NCI-H146 (cell line): ENCODE measurements at regions not wholly inside any gene's neighbourhood (a gene's known extent, or its start where the extent isn't known, plus 50 kb on each side); places are given as distances from the start of the nearest gene placed in this dataset.

Source experiments
- DNase-seq: peaks from one replicate; lab custom pipeline; 2025; lab: John Stamatoyannopoulos, UW

DNA sequence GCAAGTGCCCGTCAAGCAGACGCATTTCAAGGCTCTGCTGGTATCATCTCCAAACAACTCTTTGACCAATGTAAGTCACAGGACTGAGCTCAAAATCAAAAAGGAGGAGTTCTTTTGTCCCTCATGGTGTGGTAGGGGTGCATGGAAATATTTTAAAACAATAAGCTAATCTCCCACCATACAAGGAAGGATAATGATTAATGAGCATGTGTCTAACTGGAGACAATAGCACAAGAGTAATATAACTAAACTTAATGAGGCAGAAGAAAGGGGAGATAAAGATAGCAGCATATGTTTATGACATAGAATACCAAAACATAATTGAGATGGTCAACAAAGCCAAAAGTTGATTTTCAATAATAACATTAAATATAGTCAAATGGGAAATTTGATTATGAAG lies 668.0 kb upstream of the ZP4 start:
- no peak for DNase-seq

DNA sequence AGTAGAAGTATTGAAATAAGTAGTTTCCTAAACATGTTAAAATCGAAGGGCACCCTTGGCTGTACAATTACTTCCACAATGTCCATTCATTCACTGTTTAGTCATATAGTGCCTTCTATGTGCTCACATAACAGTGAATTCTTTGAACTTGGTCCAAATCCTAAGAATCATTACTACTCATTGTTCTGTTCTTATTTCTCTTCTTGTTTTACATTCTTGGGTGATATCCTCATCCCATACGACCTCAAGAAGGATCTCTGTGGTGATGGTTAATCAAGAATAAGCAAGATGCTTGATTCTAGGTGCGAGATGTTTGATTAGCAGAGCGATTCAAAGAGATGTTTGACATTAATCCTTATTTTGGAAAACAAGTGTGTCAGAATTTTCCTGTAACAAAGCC lies 667.4 kb upstream of the ZP4 start:
- DNase-seq, result no peak

DNA sequence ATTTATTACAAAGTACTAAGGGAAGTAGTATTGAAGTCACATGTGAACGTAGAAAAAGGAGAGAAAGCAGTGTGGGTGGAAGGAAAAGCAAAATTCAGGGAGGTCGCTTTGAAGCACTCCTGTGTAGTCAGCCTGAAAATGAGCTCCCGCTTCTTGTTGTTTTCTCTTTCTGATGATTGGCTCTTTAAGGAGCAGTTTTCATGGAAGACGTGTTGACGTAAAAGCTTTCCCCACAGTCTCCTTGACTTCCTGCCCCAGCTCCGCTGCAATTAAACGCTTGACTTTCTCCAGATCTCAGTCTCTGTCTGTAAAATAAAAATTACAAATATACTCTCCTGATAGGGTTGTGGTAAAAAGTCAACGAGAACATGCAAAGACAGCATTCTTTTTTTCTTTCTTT lies 661.5 kb upstream of the ZP4 start:
- no peak for DNase-seq

DNA sequence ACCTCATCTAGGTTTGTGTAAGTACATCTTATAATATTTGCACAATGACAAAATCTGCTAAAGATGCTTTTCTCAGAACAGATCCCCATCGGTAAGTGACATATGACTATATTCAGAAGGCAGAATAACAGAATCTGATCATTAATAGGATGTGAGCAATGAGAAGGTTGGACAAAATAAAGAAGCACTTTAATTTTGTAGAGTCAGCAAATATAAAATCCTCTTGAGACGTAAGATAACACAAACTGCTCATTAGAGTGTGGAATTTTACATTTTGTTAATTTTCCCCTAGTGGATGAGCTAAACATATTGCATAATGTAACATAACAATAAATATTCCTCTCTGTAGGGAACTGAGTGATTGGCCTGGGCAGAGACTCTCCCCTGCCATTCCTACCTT lies 658.4 kb upstream of the ZP4 start:
- DNase-seq, result no peak

DNA sequence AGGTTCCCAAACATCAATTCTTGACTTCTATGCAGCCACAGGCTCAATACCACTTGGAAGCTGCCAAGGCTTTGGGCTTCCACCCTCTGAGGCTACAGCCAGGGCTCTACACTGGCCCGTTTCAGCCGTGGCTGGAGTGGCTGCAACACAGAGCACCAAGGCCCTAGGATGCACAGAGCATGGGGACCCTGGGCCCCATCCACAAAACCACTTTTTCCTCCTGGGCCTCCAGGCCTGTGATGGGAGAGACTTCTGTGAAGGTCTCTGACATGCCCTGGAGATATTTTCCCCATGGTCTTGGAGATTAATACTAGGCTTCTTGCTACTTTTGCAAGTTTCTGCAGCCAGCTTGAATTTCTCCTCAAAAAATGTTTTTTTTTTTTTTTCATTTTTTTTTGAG lies 655.4 kb upstream of the ZP4 start:
- no peak for DNase-seq

DNA sequence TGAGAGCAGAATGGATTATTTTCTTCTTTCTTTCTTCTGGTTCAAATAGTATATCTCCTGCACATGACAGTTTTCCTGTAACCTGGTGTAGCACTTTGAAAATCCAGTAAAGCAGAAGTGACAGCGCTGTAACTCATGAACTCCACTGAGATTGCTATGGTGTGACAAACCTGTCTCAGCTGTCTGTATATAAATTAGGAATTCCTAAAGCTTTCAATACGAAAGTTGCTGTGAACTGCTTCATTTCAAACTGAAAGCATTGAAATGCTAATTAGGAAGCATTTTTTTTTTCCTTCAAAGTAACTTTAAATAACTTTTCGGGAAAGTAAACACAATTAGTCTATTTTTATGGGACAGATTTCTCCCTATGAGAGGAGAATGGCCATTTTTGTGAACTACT lies 646.9 kb upstream of the ZP4 start:
- DNase-seq, result no peak

DNA sequence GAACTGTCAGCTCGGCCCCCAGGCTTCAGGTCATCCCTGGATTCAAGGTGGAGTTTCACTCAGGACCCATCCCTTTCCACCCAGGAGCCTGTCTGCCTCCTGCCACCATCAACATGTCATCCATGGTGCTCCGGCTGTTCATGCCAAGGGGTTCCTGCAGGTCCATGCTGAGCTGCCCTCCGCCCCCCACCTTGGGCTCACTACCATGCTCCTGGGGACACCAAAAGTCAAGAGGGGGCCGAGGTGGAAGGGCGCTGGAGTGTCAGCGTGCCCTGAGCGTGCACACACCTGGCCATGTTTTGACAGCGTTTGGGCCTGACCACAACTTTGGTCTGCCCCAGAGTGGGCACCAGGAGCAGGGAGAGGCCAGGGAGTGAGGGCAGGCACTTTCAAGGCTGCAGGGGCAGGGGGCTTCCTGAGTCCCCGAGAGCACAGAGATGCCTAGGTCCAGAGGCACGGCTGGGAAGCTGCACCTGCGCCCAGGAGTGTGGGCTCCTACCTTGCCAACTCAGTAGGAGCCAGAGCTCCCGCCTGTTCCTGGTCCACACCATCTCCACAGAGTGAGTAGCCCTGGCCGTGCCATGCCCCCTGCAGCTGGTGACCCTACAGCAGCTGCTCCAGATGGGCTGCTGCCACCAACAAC lies 639.6 kb upstream of the ZP4 start:
- DNase-seq, result no peak

DNA sequence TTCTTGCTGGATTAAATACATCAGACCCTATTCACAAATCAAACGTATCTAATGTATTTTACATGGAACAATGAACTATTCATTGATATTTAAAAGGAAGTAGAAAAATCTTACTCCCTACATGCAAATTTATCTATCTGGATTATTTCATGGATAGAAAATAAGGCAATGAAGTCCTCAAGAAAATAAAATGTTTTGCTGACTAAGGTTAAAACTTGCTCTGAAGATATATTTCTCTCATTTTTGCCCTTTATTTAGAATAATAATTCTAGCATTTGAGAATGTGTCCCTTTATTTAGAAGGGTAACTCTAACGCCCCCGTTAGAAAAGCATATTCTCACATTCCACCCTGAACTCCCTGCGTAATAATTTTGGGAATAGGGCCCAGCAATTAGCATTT lies 627.0 kb upstream of the ZP4 start:
- no peak for DNase-seq

DNA sequence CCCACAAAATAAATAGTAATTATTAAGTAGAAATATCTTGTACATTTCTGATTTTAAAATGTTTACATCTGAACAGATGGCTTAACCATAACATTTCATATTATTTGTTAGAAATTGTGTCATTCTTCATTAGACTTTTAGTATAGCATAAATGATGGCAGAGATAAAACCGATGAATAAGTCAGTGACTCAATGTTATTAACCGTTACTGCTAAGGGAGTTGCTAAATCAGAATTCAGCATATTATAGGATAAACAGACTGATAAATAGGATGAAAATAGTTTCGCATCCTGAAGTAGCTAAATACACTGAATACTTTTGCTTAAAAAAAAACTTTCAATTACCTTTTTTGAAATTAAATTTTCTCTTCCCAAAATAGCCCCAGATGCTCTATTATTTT lies 610.6 kb upstream of the ZP4 start:
- DNase-seq, result no peak

DNA sequence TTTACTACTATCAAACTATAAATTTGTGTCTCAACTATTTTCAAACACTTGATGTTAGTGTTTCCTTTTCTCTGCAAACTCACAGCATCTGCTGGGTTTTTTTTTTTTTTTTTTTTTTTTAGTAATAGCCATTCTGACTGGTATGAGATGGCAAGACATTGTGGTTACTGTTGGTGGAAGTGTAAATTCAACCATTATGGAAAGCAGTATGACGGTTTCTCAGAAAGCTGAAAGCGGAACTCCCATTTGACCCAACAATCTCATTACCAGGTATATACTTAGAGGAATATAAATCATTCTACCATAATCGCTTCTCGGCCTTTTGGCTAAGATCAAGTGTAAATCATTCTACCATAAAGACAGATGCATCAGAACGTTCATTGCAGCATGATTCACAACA lies 608.3 kb upstream of the ZP4 start:
- no peak for DNase-seq

DNA sequence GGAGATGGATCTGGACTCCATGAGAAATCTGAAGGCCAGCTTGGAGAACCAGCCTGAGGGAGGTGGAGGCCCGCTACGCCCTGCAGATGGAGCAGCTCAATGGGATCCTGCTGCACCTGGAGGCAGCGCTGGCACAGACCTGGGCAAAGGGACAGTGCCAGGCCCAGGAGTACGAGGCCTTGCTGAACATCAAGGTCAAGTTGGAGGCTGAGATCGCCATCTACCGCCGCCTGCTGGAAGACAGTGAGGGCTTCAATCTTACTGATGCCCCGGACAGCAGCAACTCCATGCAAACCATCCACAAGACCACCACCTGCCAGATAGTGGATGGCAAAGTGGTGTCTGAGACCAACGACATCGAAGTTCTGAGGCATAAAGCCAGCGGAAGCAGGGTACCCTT lies 601.5 kb upstream of the ZP4 start:
- no peak for DNase-seq

DNA sequence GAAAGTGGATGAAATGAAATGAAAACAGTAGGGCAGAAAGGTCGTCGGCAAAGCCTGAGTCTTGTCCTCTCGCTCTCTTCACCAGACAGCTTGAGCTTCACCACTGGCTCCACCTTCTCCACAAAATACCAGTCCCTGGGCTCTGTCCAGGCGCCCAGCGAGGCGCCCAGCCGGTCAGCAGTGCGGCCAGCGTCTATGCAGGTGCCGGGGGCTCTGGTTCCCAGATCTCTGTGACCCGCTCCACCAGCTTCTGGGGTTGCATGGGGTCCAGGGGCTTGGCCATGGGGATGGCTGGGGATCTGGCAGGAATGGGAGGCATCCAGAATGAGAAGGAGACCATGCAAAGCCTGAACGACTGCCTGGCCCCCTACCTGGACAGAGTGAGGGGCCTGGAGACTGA lies 600.5 kb upstream of the ZP4 start:
- DNase-seq, result no peak

DNA sequence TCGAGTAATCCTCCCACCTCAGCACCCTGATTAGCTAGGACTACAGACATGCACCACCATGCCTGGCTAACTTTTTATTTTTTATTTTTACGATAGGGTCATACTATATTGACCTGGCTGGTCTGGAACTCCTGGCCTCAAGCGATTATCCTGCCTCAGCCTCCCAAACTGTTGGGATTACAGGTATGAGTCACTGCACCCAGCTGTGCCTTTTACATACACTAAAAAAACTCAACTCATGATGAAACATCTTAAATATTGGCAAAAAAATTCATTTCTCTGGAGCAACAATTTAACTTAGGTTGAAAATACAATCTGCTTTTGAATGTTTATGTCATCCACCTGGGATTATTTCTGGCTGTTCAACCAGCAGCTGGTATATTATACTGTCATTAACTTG lies 598.3 kb upstream of the ZP4 start:
- peak; percentile 14 for DNase-seq

DNA sequence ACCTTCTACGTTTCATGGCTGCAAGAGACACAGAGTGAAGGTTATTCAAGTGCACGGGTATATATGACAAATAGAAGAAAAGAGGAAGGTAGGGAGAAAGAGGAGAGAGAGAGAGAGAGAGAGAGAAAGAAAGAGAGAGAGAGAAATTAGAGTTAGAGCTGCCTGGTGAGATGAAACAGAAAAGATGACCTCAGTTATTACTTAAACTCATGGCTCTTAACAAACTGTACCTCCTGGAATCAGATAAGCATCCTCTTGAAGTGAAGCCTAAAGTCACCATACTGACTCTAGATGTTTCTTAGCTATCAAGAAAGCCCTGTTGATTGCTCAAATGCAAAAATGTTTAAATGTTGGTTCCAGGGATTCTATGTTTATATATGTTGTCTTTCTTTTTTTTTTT lies 597.7 kb upstream of the ZP4 start:
- DNase-seq, result no peak

DNA sequence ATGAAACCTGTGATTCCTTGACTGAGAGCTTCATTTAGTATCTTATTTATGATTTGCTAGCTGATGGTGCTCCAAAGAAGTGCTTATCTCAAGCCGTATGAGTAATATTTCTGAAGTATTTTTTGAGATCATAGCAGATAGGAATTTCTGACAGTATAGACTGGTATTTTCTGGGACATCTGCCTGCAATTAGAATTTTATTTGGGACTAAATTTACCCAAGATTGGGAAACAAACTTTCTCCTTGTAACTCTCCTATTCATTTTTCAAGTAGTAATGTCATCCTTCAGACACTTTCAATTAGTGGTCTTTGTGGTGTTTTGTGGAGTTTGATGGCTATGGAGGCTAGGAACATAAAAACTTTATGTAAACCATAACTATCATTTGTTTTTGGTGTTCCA lies 597.2 kb upstream of the ZP4 start:
- DNase-seq, result no peak

DNA sequence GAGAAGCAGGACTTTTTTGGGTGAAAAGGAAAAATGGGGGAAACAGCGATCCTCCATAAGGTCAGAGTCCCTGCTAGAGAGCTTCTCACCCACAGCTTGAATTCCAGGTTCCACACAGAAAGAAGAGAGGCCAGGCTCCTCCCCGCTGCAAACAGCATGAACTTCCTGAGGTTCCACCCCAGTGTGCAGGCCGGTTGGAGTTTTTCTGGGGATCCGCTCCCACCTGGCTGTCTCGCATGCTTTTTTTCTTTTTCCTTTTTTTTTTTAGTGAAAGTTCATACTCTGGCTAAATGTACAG lies 595.1 kb upstream of the ZP4 start:
- peak; percentile 27 for DNase-seq

DNA sequence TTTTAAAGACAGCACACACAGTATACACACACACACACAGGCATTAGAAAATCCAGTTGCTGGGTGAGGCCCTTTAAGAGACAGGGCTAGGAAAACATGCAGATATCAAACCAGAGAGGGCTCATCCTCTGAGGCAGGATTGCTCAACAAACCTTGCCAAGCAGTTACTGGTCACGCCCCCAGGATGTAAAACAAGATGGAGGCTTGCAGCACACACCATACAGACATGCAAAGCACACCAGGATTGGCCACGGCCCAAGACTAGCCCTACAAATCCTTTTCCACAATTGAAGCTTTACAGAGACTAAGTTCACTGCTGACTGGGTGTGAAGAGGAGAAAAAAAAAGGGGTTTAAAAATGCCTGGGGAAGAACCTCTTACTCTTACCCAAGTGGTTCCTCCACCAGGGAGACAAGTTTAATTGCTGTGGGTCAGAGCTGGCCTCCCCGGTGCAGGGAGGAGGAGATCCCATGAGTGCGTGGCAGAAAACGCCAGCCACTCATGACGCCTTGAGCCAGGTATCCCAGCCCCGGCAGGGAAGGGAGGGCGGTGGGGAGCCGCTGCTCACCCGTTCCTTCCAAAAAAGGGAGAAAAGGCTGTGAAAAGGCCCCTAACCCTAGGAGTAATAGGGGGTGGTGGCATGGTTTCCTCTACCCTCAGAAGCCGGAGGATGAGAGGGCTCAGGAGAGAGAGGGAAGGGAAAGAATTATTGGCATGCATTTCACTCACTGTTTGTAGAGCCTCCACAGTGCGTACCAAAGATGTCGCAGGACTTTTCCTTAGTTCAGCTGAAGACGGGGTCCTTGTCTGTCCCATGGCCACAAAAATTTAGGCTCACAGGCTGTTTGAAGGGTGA lies 594.6 kb upstream of the ZP4 start:
- peak; percentile 74 for DNase-seq

DNA sequence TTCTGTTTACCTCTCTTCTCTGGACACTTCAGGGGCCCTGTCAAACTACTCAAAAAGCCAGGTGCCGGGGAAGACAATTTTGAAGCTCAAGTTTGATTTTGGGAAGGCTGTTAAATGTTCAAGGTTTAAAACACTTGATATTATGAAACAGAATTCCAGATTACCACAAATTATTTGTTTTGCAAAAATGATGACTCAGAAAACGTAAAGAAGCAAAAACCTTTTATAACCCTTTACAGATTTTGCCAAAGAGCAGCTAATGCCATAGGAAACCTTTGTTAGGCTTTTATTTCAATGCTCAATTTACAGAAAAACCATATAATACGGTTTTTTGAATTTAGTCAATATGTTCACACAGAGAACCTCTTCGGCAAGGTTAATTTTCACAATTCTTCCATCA lies 593.4 kb upstream of the ZP4 start:
- DNase-seq, result no peak

DNA sequence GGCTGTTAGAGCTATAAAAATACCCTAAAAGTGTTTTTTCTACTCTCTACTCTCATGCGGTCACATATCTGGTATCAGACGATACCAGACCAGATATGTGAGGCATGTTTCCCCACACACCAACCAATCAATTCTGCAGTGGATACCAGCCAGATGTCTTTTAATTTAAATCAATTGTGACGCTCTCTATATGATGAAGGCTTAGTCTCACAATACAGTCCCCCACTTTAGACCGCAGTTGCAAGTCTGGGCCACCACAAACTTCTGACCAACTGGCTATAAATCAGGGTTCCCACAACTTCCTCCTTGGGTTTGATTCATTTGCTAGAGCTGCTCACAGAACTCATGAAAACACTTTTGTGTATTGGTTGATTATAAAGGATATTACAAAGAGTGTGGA lies 586.1 kb upstream of the ZP4 start:
- no peak for DNase-seq

DNA sequence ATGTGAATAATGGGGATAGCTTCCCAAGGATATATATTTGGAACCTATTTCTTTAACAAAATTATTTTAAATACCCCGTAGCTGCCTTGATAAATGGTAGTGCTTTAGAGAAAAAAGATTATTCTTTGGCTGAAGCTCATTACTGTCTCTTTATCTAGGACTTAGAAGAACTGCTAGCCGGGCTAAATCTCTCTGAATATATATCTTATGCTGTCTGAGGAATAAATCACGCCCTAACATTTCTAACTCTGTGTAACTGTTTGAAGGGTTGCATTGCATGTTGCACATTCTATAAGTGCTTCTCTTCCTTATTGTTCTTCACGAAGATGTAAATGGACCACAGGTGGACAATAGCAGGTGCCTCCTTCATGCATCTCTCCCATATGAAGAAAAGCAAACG lies 585.0 kb upstream of the ZP4 start:
- no peak for DNase-seq

DNA sequence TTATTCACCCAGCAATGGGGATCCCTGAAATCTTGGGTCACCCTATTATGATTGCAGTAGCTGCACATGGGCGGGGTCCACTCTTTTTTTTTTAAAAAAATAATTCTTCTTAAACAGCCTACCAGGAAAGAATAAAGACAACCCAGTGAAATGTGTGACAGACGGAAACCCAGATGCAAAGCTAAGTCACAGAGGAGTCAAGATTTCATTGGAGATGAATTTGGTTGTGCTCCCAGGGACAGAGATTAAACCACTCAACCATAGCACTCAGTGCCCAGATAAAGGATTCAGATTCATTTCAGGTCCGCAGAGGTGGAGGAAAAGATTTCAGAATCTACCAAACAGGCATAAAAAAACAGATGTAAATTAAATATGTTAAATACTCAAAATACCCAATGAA lies 583.5 kb upstream of the ZP4 start:
- DNase-seq, result no peak

DNA sequence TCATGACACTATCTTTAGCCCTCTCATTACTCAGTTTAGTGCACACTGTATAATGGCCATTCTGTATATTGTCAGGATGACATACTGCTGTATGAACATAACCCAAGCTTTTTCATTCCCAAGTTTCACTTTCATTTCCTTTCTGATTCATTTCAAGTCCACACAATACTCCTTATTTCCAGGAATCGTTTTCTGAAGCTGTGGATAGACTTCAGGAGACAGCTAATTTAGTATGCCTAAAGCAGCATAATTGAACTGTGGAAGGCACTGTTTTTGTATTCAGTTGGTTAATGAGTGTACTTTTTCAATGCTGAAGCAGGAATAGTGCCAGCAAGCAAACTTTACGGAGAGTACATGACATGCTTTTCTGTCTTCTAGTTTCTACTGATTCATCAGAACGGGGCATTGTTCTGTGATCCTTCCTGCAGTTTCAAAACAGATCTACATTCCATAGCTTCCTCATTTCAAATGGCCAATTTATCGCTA lies 578.5 kb upstream of the ZP4 start:
- DNase-seq, result no peak

DNA sequence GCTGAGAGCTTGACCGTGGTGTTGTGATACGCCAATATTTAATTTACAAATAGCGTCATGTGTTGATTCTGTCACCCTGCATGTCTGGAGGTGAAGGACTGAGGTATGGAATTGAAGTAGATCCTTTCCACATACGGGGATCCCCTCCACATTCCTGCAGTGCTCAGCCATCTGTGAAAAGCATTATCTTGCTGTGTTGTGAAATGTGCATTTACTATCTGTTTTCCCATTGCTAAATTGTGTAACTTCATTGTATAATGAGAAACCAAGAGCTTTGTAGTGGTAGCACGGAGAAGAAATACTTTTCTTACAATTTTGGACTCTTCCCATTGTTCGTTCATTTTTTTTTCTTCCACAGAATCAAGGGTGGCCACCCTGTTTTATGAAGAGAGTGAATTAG lies 577.3 kb upstream of the ZP4 start:
- DNase-seq, result no peak

DNA sequence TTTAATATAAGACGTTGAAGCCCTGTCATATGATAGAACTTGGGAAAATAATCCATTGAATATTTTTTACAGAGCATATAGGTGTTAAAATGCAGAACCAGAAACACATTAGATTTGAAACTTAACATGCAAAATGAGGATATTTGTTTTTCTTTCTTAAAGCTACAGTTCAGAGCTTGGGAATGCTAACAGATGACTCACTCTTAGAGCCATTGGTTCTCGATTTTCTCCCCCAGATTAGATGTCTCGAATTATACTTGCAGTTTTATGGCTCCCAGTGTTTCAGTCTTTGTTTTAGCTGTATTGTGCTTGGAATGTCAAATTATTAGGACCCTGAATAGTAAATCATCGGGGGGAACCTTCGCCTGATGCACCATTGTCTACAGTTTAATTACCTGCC lies 575.7 kb upstream of the ZP4 start:
- DNase-seq, result no peak
